WTC11 (cell line): ENCODE measurements at regions not wholly inside any gene's neighbourhood (a gene's known extent, or its start where the extent isn't known, plus 50 kb on each side); places are given as distances from the start of the nearest gene placed in this dataset.

Experiments used
- ATAC-seq: fragments of 200-7000 bp; cut with Tn5 transposase; 2 replicates; pipeline ENCODE4 v1.10.0; 2021; ENCODE audit warnings: mild to moderate bottlenecking, moderate library complexity
- CTCF ChIA-PET: fragments of 300-600 bp; sonication (Branson Sonifier 250); formaldehyde crosslinking; loops from one replicate; lab custom pipeline; 2021; ENCODE audit warnings: antibody characterized with exemption; lab: Charles Lee
- POLR2A ChIA-PET: fragments of 350-600 bp; sonication (Branson Sonifier 250); formaldehyde crosslinking; loops from one replicate; lab custom pipeline; 2021; ENCODE audit warnings: antibody characterized with exemption; lab: Charles Lee
- DNase-seq: peaks from one replicate; pipeline ENCODE4 v3.0.0; 2021; ENCODE audit warnings: low spot score
- H3K27ac Mint-ChIP-seq: 2 replicates; pipeline ENCODE4 v1.8.0; 2021; ENCODE audit warnings: mixed read lengths
- H3K27me3 Mint-ChIP-seq: 2 replicates; pipeline ENCODE4 v1.8.0; 2021; ENCODE audit warnings: low read depth, mild to moderate bottlenecking, moderate library complexity, mixed read lengths
- H3K36me3 Mint-ChIP-seq: 2 replicates; pipeline ENCODE4 v1.8.0; 2021; ENCODE audit warnings: mixed read lengths
- H3K4me1 Mint-ChIP-seq: 2 replicates; pipeline ENCODE4 v1.8.0; 2022; ENCODE audit warnings: mixed read lengths
- H3K4me3 Mint-ChIP-seq: 2 replicates; pipeline ENCODE4 v1.8.0; 2021; ENCODE audit warnings: mild to moderate bottlenecking, moderate library complexity, mixed read lengths
- H3K9me3 Mint-ChIP-seq: 2 replicates; pipeline ENCODE4 v1.8.0; 2021; ENCODE audit warnings: mixed read lengths
- ATF1 ChIP-seq: sonication (generic); formaldehyde crosslinking; IDR thresholded peaks from 2 replicates; pipeline ENCODE4 v1.8.1; 2023; ENCODE audit warnings: mild to moderate bottlenecking, moderate library complexity, missing genetic modification reagents
- CDX4 ChIP-seq: fragments of 250-450 bp; sonication (Bioruptor Pico); IDR thresholded peaks from 2 replicates; pipeline ENCODE4 v1.9.0; 2021; ENCODE audit warnings: moderate library complexity, mild to moderate bottlenecking, inconsistent platforms, borderline replicate concordance
- ERG ChIP-seq: fragments of 250-450 bp; sonication (Bioruptor Pico); IDR thresholded peaks from 2 replicates; pipeline ENCODE4 v1.8.0; 2021; ENCODE audit warnings: mild to moderate bottlenecking
- MLX ChIP-seq: sonication (generic); formaldehyde crosslinking; IDR thresholded peaks from 2 replicates; pipeline ENCODE4 v1.8.1; 2023; ENCODE audit warnings: mild to moderate bottlenecking, missing genetic modification reagents, moderate library complexity
- SMAD4 ChIP-seq: sonication (generic); formaldehyde crosslinking; IDR thresholded peaks from 2 replicates; pipeline ENCODE4 v1.8.0; 2022; ENCODE audit warnings: mild to moderate bottlenecking, missing genetic modification reagents
- TEAD4 ChIP-seq: sonication (generic); formaldehyde crosslinking; IDR thresholded peaks from 2 replicates; pipeline ENCODE4 v1.8.0; 2022; ENCODE audit warnings: mild to moderate bottlenecking, missing genetic modification reagents
- TP53 ChIP-seq: sonication (generic); formaldehyde crosslinking; IDR thresholded peaks from 2 replicates; pipeline ENCODE4 v1.8.1; 2023; ENCODE audit warnings: mild to moderate bottlenecking, missing genetic modification reagents
- USF1 ChIP-seq: sonication (generic); formaldehyde crosslinking; IDR thresholded peaks from 2 replicates; pipeline ENCODE4 v1.8.0; 2022; ENCODE audit warnings: mild to moderate bottlenecking, missing genetic modification reagents
- ZMAT4 ChIP-seq: fragments of 250-450 bp; sonication (Bioruptor Pico); IDR thresholded peaks from 2 replicates; pipeline ENCODE4 v1.9.0; 2021; ENCODE audit warnings: mild to moderate bottlenecking
- ZNF219 ChIP-seq: sonication (generic); formaldehyde crosslinking; IDR thresholded peaks from 2 replicates; pipeline ENCODE4 v1.8.0; 2023; ENCODE audit warnings: missing genetic modification reagents, mild to moderate bottlenecking, borderline replicate concordance
- ZNF396 ChIP-seq: fragments of 250-450 bp; sonication (Bioruptor Pico); IDR thresholded peaks from 2 replicates; pipeline ENCODE4 v1.8.0; 2021; ENCODE audit warnings: mild to moderate bottlenecking, moderate library complexity, borderline replicate concordance
- ZNF423 ChIP-seq: fragments of 250-450 bp; sonication (Bioruptor Pico); IDR thresholded peaks from 2 replicates; pipeline ENCODE4 v2.1.2; 2022; ENCODE audit warnings: mild to moderate bottlenecking, moderate library complexity
- ZNF512 ChIP-seq: sonication (generic); formaldehyde crosslinking; IDR thresholded peaks from 2 replicates; pipeline ENCODE4 v1.8.1; 2022; ENCODE audit warnings: missing genetic modification reagents, borderline replicate concordance

GRCh38 chr10:131424053-131424452 lies 112.5 kb upstream of the TCERG1L start:
- Mint-ChIP-seq H3K36me3 (peaks cover 71% of the 10 kb centered on the region), H3K9me3 (peaks cover 71% of the 10 kb centered on the region), H3K4me3 (no peak overlapping the region), H3K27me3 (no peaks in the 10 kb centered on the region; the same call in 1 of the 2 replicates), H3K4me1 (no peaks in the 10 kb centered on the region), H3K27ac (no peak overlapping the region)
- CTCF ChIA-PET: interaction anchor here (1.6 kb wide), 1 partner anchor 30 kb away, joined by 3 read pairs; no protein-coding TSS in a partner anchor
- no peak for ATAC-seq
- POLR2A ChIA-PET: no interaction called here
- TF ChIP-seq SMAD4 (CRISPR knock-in tag) (no peak), ZNF423 (CRISPR knock-in tag) (no peak), TP53 (no peak), MLX (CRISPR knock-in tag) (no peak), ZNF512 (CRISPR knock-in tag) (no peak)
- DNase-seq: no peak

- CTCF ChIA-PET: no interaction called here
- POLR2A ChIA-PET: no interaction called here
- Mint-ChIP-seq H3K27ac (no peak overlapping the region), H3K36me3 (peaks cover 73% of the 10 kb centered on the region), H3K4me1 (no peaks in the 10 kb centered on the region), H3K9me3 (peaks cover 73% of the 10 kb centered on the region), H3K4me3 (no peak overlapping the region), H3K27me3 (no peaks in the 10 kb centered on the region; the same call in 1 of the 2 replicates)
- ATAC-seq (no peak), DNase-seq (no peak)
- TF ChIP-seq CDX4 (CRISPR knock-in tag) (no peak), ZNF396 (CRISPR knock-in tag) (no peak), TEAD4 (CRISPR knock-in tag) (no peak), ZMAT4 (CRISPR knock-in tag) (no peak), ATF1 (CRISPR knock-in tag) (no peak), ZNF219 (CRISPR knock-in tag) (no peak), ZNF512 (CRISPR knock-in tag) (no peak)
These were observed 113.4 kb upstream of the TCERG1L start for GRCh38 chr10:131424836-131425491.

GRCh38 chr10:131425752-131426533 lies 114.4 kb upstream of the TCERG1L start:
- H3K4me1 Mint-ChIP-seq: no peaks in the 10 kb centered on the region
- ATAC-seq (no peak), DNase-seq (no peak)
- POLR2A ChIA-PET: no interaction called here
- TF ChIP-seq USF1 (CRISPR knock-in tag): no peak
- no peak for TF ChIP-seq ERG (CRISPR knock-in tag)
- H3K27me3 Mint-ChIP-seq: peaks cover 3% of the 10 kb centered on the region
- peaks cover 82% of the 10 kb centered on the region for H3K9me3 Mint-ChIP-seq
- H3K27ac Mint-ChIP-seq: no peak overlapping the region
- H3K4me3 Mint-ChIP-seq: no peak overlapping the region
- CTCF ChIA-PET: interaction anchor here (1.5 kb wide), 1 partner anchor 30 kb away, joined by 4 read pairs; no protein-coding TSS in a partner anchor
- peaks cover 82% of the 10 kb centered on the region for H3K36me3 Mint-ChIP-seq
